GM12873 (cell line): ENCODE measurements at regions not wholly inside any gene's neighbourhood (a gene's known extent, or its start where the extent isn't known, plus 50 kb on each side); places are given as distances from the start of the nearest gene placed in this dataset.

Experiments
- CTCF ChIP-seq: IDR thresholded peaks from 2 replicates; pipeline ENCODE4 v1.5.1; 2012; ENCODE audit warnings: low read depth, mild to moderate bottlenecking, moderate library complexity, low read length, control low read depth; ENCODE audit not compliant: insufficient read depth; ENCODE audit errors: missing control alignments

DNA sequence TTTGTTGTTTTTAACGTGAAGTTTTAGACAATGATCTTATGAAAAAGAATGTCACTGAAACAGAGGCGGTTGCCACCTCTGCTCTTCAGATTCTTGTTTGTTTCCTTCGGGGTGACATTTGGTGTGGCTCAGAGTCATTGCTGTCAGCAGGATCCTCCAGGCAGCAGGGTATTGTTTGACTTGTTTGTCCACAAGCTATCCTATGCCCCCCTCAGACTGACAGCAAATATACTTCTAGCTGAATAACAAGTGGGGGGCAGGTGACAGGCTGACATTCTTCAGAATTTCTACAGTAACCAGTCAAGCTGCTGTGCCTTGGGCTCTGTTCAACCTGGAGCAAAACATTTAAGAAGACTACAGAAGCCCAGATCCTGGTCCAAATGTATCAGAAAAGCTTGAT is 383.3 kb downstream of the YTHDC2 start:
- TF ChIP-seq CTCF, result no peak

DNA sequence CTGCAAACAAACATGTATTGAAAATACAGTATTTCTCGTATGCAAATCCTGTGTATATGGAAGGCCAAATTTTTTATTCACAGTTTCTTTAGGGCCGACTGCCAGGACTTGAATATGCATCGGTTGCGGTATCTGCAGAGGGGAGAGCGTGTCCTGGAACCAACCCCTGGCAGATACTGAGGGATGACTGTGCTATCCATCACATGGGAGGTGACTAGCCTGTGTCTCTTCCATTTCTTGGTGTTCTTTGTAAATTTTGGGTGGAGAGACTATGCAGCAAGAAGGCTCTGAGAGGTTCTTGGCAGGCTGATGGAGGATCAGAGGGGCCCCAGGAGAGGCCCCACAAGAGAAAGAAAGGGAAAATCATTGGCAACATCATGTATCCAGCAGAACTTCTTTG is 384.3 kb downstream of the YTHDC2 start:
- no peak for TF ChIP-seq CTCF

GRCh38 chr5:113900141-113900540 is 386.6 kb downstream of the YTHDC2 start:
- TF ChIP-seq CTCF, result no peak

DNA sequence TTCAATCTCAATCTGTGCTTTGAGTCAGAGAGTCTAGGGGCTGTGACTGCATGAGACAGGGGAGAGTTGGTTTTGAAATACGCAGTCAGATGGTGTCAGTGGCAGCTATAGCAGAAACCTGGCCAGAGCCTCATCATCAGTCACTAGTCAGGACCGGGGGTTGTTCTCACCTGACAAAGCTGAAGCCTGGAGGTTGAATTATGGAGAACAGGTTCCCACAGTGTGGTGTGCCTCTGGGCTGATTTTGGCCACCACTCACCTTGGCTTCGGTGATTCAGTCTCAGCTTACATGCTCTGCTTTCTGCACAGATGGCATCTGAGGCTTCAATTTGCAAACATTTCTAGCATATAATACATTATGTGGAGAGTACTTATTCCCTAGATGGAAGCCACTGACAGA is 387.3 kb downstream of the YTHDC2 start:
- no peak for TF ChIP-seq CTCF

- no peak for TF ChIP-seq CTCF
Observed at GRCh38 chr5:113901718-113902117, 388.2 kb downstream of the YTHDC2 start.

DNA sequence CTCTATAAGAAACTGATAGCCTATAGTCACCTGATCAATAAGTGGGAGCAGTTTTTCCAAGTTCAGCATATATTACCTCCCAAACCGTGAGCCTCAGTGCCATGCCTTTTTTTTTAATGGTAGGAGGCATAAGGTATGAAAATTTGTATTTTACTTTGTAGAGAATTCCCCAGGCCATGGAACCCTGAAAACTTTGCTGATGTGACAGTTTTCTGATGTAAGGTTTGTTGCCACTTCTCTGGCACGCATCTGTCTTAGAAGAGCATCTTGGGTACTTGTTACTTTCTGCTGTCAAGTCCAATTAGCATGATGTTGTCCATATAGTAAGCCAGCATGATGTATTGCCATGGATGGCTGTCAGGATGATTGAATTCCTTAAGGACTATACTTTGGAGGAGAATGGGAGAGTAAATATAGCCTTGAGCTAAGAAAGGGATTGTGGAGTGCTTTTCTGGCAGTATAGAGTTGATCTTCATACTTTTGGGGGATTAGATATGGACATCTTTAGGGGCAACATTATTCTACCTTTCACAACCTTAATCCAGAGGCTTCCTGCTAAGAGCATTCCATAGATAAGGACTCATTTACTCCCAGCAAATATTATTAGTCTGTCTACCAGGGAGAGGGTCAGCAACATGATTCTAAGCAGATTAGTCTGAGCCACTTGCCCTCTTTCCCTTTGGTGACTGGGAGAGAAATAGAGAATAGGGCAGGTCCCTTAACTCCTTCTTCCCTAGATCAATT is 389.6 kb downstream of the YTHDC2 start:
- no peak for TF ChIP-seq CTCF

- no peak for TF ChIP-seq CTCF
Observed at GRCh38 chr5:113909782-113910181, 396.3 kb downstream of the YTHDC2 start.
